ENCODE measurements at regions not wholly inside any gene's neighbourhood (a gene's known extent, or its start where the extent isn't known, plus 50 kb on each side); places are given as distances from the start of the nearest gene placed in this dataset.

DNA sequence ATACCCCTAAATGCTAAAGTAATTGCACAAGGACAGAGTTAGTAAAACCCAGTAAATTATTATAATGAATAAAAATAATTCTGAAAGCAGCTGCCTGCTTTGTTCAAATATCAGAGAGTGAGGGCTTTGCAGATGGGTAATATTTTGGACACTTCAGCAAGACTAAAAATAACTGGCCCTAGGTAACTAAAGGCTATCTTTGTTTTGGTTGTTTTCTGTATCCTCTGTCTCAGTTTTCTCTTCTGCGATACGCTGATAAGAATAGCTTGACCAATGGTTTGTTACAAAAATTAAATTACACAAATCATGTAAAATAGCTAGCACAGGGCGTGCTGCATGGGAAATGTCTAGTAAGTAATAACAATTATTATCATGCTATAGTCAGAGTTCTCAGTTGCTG is 204.7 kb downstream of the FGFR2 start:
- no peak for TF ChIP-seq JUND (IDR thresholded peaks at IDR 0.05)
- TF ChIP-seq, protein P1, sequence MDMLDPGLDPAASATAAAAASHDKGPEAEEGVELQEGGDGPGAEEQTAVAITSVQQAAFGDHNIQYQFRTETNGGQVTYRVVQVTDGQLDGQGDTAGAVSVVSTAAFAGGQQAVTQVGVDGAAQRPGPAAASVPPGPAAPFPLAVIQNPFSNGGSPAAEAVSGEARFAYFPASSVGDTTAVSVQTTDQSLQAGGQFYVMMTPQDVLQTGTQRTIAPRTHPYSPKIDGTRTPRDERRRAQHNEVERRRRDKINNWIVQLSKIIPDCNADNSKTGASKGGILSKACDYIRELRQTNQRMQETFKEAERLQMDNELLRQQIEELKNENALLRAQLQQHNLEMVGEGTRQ (IDR thresholded peaks at IDR 0.05; ENCODE audit: borderline replicate concordance, low read depth, low read length): no peak
- TF ChIP-seq, protein P2, sequence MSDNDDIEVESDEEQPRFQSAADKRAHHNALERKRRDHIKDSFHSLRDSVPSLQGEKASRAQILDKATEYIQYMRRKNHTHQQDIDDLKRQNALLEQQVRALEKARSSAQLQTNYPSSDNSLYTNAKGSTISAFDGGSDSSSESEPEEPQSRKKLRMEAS (IDR thresholded peaks at IDR 0.05; ENCODE audit: low read depth): no peak
- TF ChIP-seq, protein P3, sequence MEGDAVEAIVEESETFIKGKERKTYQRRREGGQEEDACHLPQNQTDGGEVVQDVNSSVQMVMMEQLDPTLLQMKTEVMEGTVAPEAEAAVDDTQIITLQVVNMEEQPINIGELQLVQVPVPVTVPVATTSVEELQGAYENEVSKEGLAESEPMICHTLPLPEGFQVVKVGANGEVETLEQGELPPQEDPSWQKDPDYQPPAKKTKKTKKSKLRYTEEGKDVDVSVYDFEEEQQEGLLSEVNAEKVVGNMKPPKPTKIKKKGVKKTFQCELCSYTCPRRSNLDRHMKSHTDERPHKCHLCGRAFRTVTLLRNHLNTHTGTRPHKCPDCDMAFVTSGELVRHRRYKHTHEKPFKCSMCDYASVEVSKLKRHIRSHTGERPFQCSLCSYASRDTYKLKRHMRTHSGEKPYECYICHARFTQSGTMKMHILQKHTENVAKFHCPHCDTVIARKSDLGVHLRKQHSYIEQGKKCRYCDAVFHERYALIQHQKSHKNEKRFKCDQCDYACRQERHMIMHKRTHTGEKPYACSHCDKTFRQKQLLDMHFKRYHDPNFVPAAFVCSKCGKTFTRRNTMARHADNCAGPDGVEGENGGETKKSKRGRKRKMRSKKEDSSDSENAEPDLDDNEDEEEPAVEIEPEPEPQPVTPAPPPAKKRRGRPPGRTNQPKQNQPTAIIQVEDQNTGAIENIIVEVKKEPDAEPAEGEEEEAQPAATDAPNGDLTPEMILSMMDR (IDR thresholded peaks at IDR 0.05): no peak
- TF ChIP-seq TAF1 (IDR thresholded peaks at IDR 0.05; ENCODE audit: borderline replicate concordance, low read depth, low read length): no peak
- no peak for TF ChIP-seq GABPA (IDR thresholded peaks at IDR 0.05; ENCODE audit: low read depth)
- no peak for TF ChIP-seq GATA2 (CRISPR knock-in tag; IDR thresholded peaks at IDR 0.05)
- TF ChIP-seq EP300 (IDR thresholded peaks at IDR 0.05; ENCODE audit: borderline replicate concordance in 1 of 2, low read depth in 1 of 2, low read length in 1 of 2): no peak
- TF ChIP-seq, protein P4, sequence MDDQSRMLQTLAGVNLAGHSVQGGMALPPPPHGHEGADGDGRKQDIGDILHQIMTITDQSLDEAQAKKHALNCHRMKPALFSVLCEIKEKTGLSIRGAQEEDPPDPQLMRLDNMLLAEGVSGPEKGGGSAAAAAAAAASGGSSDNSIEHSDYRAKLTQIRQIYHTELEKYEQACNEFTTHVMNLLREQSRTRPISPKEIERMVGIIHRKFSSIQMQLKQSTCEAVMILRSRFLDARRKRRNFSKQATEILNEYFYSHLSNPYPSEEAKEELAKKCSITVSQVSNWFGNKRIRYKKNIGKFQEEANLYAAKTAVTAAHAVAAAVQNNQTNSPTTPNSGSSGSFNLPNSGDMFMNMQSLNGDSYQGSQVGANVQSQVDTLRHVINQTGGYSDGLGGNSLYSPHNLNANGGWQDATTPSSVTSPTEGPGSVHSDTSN (IDR thresholded peaks at IDR 0.05): no peak
- TF ChIP-seq RAD21 (IDR thresholded peaks at IDR 0.05; ENCODE audit: low read length): no peak
- no peak for TF ChIP-seq NRF1 (IDR thresholded peaks at IDR 0.05; ENCODE audit: low read depth, low read length)
- TF ChIP-seq POLR2AphosphoS5 (IDR thresholded peaks at IDR 0.05; ENCODE audit: low read depth, low read length): no peak

Measured in SK-N-SH (cell line).